Endothelial cell (in vitro differentiated cells): ENCODE measurements at regions not wholly inside any gene's neighbourhood (a gene's known extent, or its start where the extent isn't known, plus 50 kb on each side); places are given as distances from the start of the nearest gene placed in this dataset.

Experiments
- DNase-seq: peaks from one replicate; pipeline ENCODE4 v3.0.0; 2021; ENCODE audit warnings: low spot score
- H3K27ac Mint-ChIP-seq: one replicate; pipeline ENCODE4 v1.8.0; 2021; ENCODE audit warnings: mixed read lengths, inconsistent platforms; ENCODE audit not compliant: unreplicated experiment
- H3K27me3 Mint-ChIP-seq: one replicate; pipeline ENCODE4 v1.8.0; 2021; ENCODE audit warnings: mild to moderate bottlenecking, moderate library complexity, mixed read lengths, inconsistent platforms; ENCODE audit not compliant: unreplicated experiment
- H3K36me3 Mint-ChIP-seq: one replicate; pipeline ENCODE4 v1.8.0; 2021; ENCODE audit warnings: mild to moderate bottlenecking, low read depth, mixed read lengths, inconsistent platforms; ENCODE audit not compliant: unreplicated experiment
- H3K4me1 Mint-ChIP-seq: one replicate; pipeline ENCODE4 v1.8.0; 2021; ENCODE audit warnings: mild to moderate bottlenecking, mixed read lengths, inconsistent platforms; ENCODE audit not compliant: unreplicated experiment
- H3K4me3 Mint-ChIP-seq: one replicate; pipeline ENCODE4 v1.8.0; 2021; ENCODE audit warnings: mild to moderate bottlenecking, mixed read lengths, inconsistent platforms; ENCODE audit not compliant: unreplicated experiment
- H3K9me3 Mint-ChIP-seq: one replicate; pipeline ENCODE4 v1.8.0; 2021; ENCODE audit warnings: mixed read lengths, inconsistent platforms; ENCODE audit not compliant: unreplicated experiment
- TF ChIP-seq, protein P1 (sequence below): fragments of 200-600 bp; sonication (generic); IDR thresholded peaks from one replicate; pipeline ENCODE4 v1.5.0; 2021; ENCODE audit warnings: antibody characterized with exemption; ENCODE audit not compliant: unreplicated experiment

GRCh38 chr16:52827456-52827855 lies 225.2 kb downstream of the CHD9NB start:
- no peaks in the 10 kb centered on the region for H3K36me3 Mint-ChIP-seq
- H3K4me1 Mint-ChIP-seq, result peaks cover 9% of the 10 kb centered on the region
- peaks cover 2% of the 10 kb centered on the region for H3K27me3 Mint-ChIP-seq
- no peak overlapping the region for H3K27ac Mint-ChIP-seq
- H3K9me3 Mint-ChIP-seq, result no peaks in the 10 kb centered on the region
- no peak overlapping the region for H3K4me3 Mint-ChIP-seq
- no peak for DNase-seq
- TF ChIP-seq, protein P1, sequence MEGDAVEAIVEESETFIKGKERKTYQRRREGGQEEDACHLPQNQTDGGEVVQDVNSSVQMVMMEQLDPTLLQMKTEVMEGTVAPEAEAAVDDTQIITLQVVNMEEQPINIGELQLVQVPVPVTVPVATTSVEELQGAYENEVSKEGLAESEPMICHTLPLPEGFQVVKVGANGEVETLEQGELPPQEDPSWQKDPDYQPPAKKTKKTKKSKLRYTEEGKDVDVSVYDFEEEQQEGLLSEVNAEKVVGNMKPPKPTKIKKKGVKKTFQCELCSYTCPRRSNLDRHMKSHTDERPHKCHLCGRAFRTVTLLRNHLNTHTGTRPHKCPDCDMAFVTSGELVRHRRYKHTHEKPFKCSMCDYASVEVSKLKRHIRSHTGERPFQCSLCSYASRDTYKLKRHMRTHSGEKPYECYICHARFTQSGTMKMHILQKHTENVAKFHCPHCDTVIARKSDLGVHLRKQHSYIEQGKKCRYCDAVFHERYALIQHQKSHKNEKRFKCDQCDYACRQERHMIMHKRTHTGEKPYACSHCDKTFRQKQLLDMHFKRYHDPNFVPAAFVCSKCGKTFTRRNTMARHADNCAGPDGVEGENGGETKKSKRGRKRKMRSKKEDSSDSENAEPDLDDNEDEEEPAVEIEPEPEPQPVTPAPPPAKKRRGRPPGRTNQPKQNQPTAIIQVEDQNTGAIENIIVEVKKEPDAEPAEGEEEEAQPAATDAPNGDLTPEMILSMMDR, result no peak

GRCh38 chr16:52825892-52826291 lies 226.8 kb downstream of the CHD9NB start:
- Mint-ChIP-seq H3K4me1 (peaks cover 9% of the 10 kb centered on the region), H3K36me3 (no peaks in the 10 kb centered on the region), H3K27me3 (peaks cover 3% of the 10 kb centered on the region), H3K9me3 (no peaks in the 10 kb centered on the region), H3K27ac (no peak overlapping the region), H3K4me3 (no peak overlapping the region)
- TF ChIP-seq, protein P1, result no peak
- no peak for DNase-seq

DNA sequence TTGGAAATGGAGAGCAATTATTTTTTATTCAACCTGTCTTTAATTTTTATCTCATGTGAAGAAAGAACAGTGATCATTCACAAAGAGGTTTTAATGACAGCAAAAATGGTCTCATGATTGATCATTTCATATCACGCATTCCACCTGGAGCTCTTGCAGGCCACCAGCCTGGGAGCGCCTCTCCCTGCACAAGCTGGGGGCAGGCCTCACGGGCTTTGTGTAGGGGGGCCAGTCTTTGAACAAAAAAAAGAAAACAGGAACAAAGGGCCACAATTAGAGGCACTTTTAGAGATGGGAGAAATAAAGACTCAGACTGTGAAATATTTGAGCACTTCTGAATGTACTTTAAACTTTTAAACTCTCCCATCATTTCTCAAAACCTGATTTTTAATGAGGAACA lies 232.9 kb downstream of the CHD9NB start:
- Mint-ChIP-seq H3K36me3 (no peaks in the 10 kb centered on the region), H3K27me3 (peaks cover 2% of the 10 kb centered on the region), H3K4me3 (no peak overlapping the region), H3K27ac (no peak overlapping the region), H3K4me1 (peaks cover 3% of the 10 kb centered on the region), H3K9me3 (no peaks in the 10 kb centered on the region)
- no peak for DNase-seq
- TF ChIP-seq, protein P1, result no peak

DNA sequence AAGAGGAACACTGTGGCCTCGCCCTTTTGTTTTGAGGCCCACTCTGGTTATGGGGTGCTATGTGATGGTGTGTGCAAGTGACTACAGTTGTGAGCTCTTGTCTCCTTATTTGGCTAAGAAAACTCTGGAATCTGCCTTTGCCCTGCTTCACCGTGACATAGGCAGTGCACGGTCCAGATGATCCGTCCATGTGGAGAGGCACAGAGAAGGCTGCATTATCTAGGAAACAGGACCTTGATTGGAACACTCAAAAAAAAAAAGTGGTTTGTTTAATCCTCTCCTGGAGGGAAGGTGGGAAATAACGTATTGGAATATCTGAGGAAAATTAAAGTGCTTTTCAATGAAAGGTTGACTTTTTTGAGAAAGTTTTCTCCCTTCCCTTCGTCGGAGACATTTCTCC lies 233.3 kb downstream of the CHD9NB start:
- no peak overlapping the region for H3K27ac Mint-ChIP-seq
- H3K4me3 Mint-ChIP-seq, result no peak overlapping the region
- peaks cover 3% of the 10 kb centered on the region for H3K4me1 Mint-ChIP-seq
- peaks cover 3% of the 10 kb centered on the region for H3K27me3 Mint-ChIP-seq
- TF ChIP-seq, protein P1, result no peak
- H3K9me3 Mint-ChIP-seq, result no peaks in the 10 kb centered on the region
- DNase-seq, result no peak
- no peaks in the 10 kb centered on the region for H3K36me3 Mint-ChIP-seq

DNA sequence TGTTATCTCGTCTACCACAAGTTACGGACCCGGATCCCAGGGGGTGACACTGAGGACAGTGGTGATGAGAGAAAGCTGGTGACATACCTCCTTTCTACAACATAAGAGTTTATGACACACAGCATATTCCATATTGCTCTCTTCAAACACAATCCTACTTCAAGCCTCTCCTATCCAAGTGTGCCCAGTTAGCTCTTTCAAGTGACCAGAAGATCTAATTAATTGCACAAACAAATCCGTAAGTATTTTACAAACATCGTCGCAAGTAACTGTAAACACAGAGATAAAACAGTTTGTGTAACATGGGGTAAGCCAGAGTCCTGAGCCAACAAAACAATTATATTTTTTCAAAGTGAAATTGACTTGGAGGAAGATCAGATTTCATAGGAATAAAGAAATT lies 235.0 kb downstream of the CHD9NB start:
- Mint-ChIP-seq H3K9me3 (no peaks in the 10 kb centered on the region), H3K36me3 (no peaks in the 10 kb centered on the region), H3K4me1 (peaks cover 3% of the 10 kb centered on the region), H3K27ac (no peak overlapping the region), H3K4me3 (no peak overlapping the region), H3K27me3 (peaks cover 4% of the 10 kb centered on the region)
- TF ChIP-seq, protein P1, result no peak
- no peak for DNase-seq
